ENCODE measurements at regions not wholly inside any gene's neighbourhood (a gene's known extent, or its start where the extent isn't known, plus 50 kb on each side); places are given as distances from the start of the nearest gene placed in this dataset.

- intact Hi-C loops (cut with DNase I) = loop anchor here in 1 of 2 donors (5.0 kb wide), 1 partner anchor 55 kb away; no protein-coding TSS in a partner anchor
- no peaks in the 10 kb centered on the region for H3K4me1 ChIP-seq (ENCODE audit: control insufficient read depth in 1 of 2, insufficient read depth in 2 of 2, low read length in 2 of 2)
- H3K27me3 ChIP-seq (ENCODE audit: control insufficient read depth in 1 of 2, insufficient read depth in 2 of 2, low read length in 1 of 2) = no peaks in the 10 kb centered on the region
- DNase-seq = no peak
- ATAC-seq (ENCODE audit: low FRiP score) = no peak
- WGBS, 2 donors = 92 to 98% methylated on average over 5 of the region's 5 CpGs
- H3K9me3 ChIP-seq (ENCODE audit: control insufficient read depth, low read length) = no peaks in the 10 kb centered on the region
- no peak overlapping the region for H3K27ac ChIP-seq (ENCODE audit: low read depth in 1 of 2, low read length in 2 of 2)
- no peaks in the 10 kb centered on the region for H3K36me3 ChIP-seq (ENCODE audit: control insufficient read depth in 1 of 2, insufficient read depth in 2 of 2, low read length in 1 of 2)
- no peak overlapping the region for H3K4me3 ChIP-seq (ENCODE audit: low read length in 2 of 2)
These were observed 57.8 kb upstream of the TAGAP start for GRCh38 chr6:159102373-159103160.

- no peak overlapping the region for H3K4me3 ChIP-seq (ENCODE audit: low read length in 2 of 2)
- H3K4me1 ChIP-seq (ENCODE audit: control insufficient read depth in 1 of 2, insufficient read depth in 2 of 2, low read length in 2 of 2) = no peaks in the 10 kb centered on the region
- H3K36me3 ChIP-seq (ENCODE audit: control insufficient read depth in 1 of 2, insufficient read depth in 2 of 2, low read length in 1 of 2) = no peaks in the 10 kb centered on the region
- DNase-seq (no peak), ATAC-seq (ENCODE audit: low FRiP score) (no peak)
- no peaks in the 10 kb centered on the region for H3K27me3 ChIP-seq (ENCODE audit: control insufficient read depth in 1 of 2, insufficient read depth in 2 of 2, low read length in 1 of 2)
- H3K27ac ChIP-seq (ENCODE audit: low read depth in 1 of 2, low read length in 2 of 2) = no peak overlapping the region
- 78 to 82% methylated on average over 11 of the region's 11 CpGs for WGBS, 2 donors
- H3K9me3 ChIP-seq (ENCODE audit: control insufficient read depth, low read length) = no peaks in the 10 kb centered on the region
- intact Hi-C loops (cut with DNase I) = loop anchor here in 1 of 2 donors (5.0 kb wide), 1 partner anchor 54 kb away; no protein-coding TSS in a partner anchor
These were observed 56.9 kb upstream of the TAGAP start for GRCh38 chr6:159101656-159102055.

GRCh38 chr6:159100395-159101182 lies 55.8 kb upstream of the TAGAP start:
- H3K4me3 ChIP-seq (ENCODE audit: low read length in 2 of 2) = no peak overlapping the region
- DNase-seq = no peak
- no peak for ATAC-seq (ENCODE audit: low FRiP score)
- H3K9me3 ChIP-seq (ENCODE audit: control insufficient read depth, low read length) = no peaks in the 10 kb centered on the region
- intact Hi-C loops (cut with DNase I) = loop anchor here in 1 of 2 donors (5.0 kb wide), 1 partner anchor 53 kb away; no protein-coding TSS in a partner anchor
- H3K36me3 ChIP-seq (ENCODE audit: control insufficient read depth in 1 of 2, insufficient read depth in 2 of 2, low read length in 1 of 2) = no peaks in the 10 kb centered on the region
- H3K27ac ChIP-seq (ENCODE audit: low read depth in 1 of 2, low read length in 2 of 2) = no peak overlapping the region
- 86 to 89% methylated on average over 15 of the region's 15 CpGs for WGBS, 2 donors
- H3K27me3 ChIP-seq (ENCODE audit: control insufficient read depth in 1 of 2, insufficient read depth in 2 of 2, low read length in 1 of 2) = no peaks in the 10 kb centered on the region
- no peaks in the 10 kb centered on the region for H3K4me1 ChIP-seq (ENCODE audit: control insufficient read depth in 1 of 2, insufficient read depth in 2 of 2, low read length in 2 of 2)

- H3K27ac ChIP-seq (ENCODE audit: low read depth in 1 of 2, low read length in 2 of 2) = no peak overlapping the region
- 40 to 69% methylated on average over 3 of the region's 3 CpGs for WGBS, 2 donors
- no peaks in the 10 kb centered on the region for H3K4me1 ChIP-seq (ENCODE audit: control insufficient read depth in 1 of 2, insufficient read depth in 2 of 2, low read length in 2 of 2)
- intact Hi-C loops (cut with DNase I) = loop anchor here in 1 of 2 donors (5.0 kb wide), 1 partner anchor 53 kb away; no protein-coding TSS in a partner anchor
- H3K36me3 ChIP-seq (ENCODE audit: control insufficient read depth in 1 of 2, insufficient read depth in 2 of 2, low read length in 1 of 2) = no peaks in the 10 kb centered on the region
- ATAC-seq (ENCODE audit: low FRiP score) (no peak), DNase-seq (no peak)
- no peaks in the 10 kb centered on the region for H3K27me3 ChIP-seq (ENCODE audit: control insufficient read depth in 1 of 2, insufficient read depth in 2 of 2, low read length in 1 of 2)
- H3K9me3 ChIP-seq (ENCODE audit: control insufficient read depth, low read length) = no peaks in the 10 kb centered on the region
- H3K4me3 ChIP-seq (ENCODE audit: low read length in 2 of 2) = no peak overlapping the region
These were observed 55.2 kb upstream of the TAGAP start for GRCh38 chr6:159099961-159100360.

- intact Hi-C loops (cut with DNase I) = no loop called here
- Histone ChIP-seq H3K27ac (ENCODE audit: low read depth in 1 of 2, low read length in 2 of 2) (no peak overlapping the region), H3K4me1 (ENCODE audit: control insufficient read depth in 1 of 2, insufficient read depth in 2 of 2, low read length in 2 of 2) (no peaks in the 10 kb centered on the region), H3K27me3 (ENCODE audit: control insufficient read depth in 1 of 2, insufficient read depth in 2 of 2, low read length in 1 of 2) (no peaks in the 10 kb centered on the region), H3K4me3 (ENCODE audit: low read length in 2 of 2) (no peak overlapping the region), H3K9me3 (ENCODE audit: control insufficient read depth, low read length) (no peaks in the 10 kb centered on the region), H3K36me3 (ENCODE audit: control insufficient read depth in 1 of 2, insufficient read depth in 2 of 2, low read length in 1 of 2) (no peaks in the 10 kb centered on the region)
- ATAC-seq (ENCODE audit: low FRiP score) = no peak
- WGBS, 2 donors = 94 to 95% methylated on average over 3 of the region's 3 CpGs
- DNase-seq = no peak
These were observed 54.5 kb upstream of the TAGAP start for GRCh38 chr6:159099276-159099675.

- Histone ChIP-seq H3K36me3 (ENCODE audit: control insufficient read depth in 1 of 2, insufficient read depth in 2 of 2, low read length in 1 of 2) (no peaks in the 10 kb centered on the region), H3K4me3 (ENCODE audit: low read length in 2 of 2) (no peak overlapping the region), H3K4me1 (ENCODE audit: control insufficient read depth in 1 of 2, insufficient read depth in 2 of 2, low read length in 2 of 2) (no peaks in the 10 kb centered on the region), H3K9me3 (ENCODE audit: control insufficient read depth, low read length) (no peaks in the 10 kb centered on the region), H3K27ac (ENCODE audit: low read depth in 1 of 2, low read length in 2 of 2) (no peak overlapping the region), H3K27me3 (ENCODE audit: control insufficient read depth in 1 of 2, insufficient read depth in 2 of 2, low read length in 1 of 2) (no peaks in the 10 kb centered on the region)
- WGBS, 2 donors = 85 to 89% methylated on average over 14 of the region's 14 CpGs
- intact Hi-C loops (cut with DNase I) = no loop called here
- DNase-seq (no peak), ATAC-seq (ENCODE audit: low FRiP score) (no peak)
These were observed 53.9 kb upstream of the TAGAP start for GRCh38 chr6:159098636-159099106.

- Histone ChIP-seq H3K9me3 (ENCODE audit: control insufficient read depth, low read length) (no peaks in the 10 kb centered on the region), H3K4me1 (ENCODE audit: control insufficient read depth in 1 of 2, insufficient read depth in 2 of 2, low read length in 2 of 2) (no peaks in the 10 kb centered on the region), H3K36me3 (ENCODE audit: control insufficient read depth in 1 of 2, insufficient read depth in 2 of 2, low read length in 1 of 2) (no peaks in the 10 kb centered on the region), H3K27ac (ENCODE audit: low read depth in 1 of 2, low read length in 2 of 2) (no peak overlapping the region), H3K4me3 (ENCODE audit: low read length in 2 of 2) (no peak overlapping the region), H3K27me3 (ENCODE audit: control insufficient read depth in 1 of 2, insufficient read depth in 2 of 2, low read length in 1 of 2) (no peaks in the 10 kb centered on the region)
- no peak for DNase-seq
- WGBS, 2 donors = 94 to 97% methylated on average over 8 of the region's 8 CpGs
- no peak for ATAC-seq (ENCODE audit: low FRiP score)
- intact Hi-C loops (cut with DNase I) = no loop called here
These were observed 52.5 kb upstream of the TAGAP start for GRCh38 chr6:159097256-159097655.

- WGBS, 2 donors = 71 to 72% methylated on average over 6 of the region's 6 CpGs
- intact Hi-C loops (cut with DNase I) = no loop called here
These were observed 50.8 kb upstream of the TAGAP start for GRCh38 chr6:159095616-159096015.

More at GRCh38 chr6:159095616-159096015, 50.8 kb upstream of the TAGAP start:
- Histone ChIP-seq H3K36me3 (ENCODE audit: control insufficient read depth in 1 of 2, insufficient read depth in 2 of 2, low read length in 1 of 2) (no peaks in the 10 kb centered on the region), H3K27me3 (ENCODE audit: control insufficient read depth in 1 of 2, insufficient read depth in 2 of 2, low read length in 1 of 2) (no peaks in the 10 kb centered on the region), H3K4me1 (ENCODE audit: control insufficient read depth in 1 of 2, insufficient read depth in 2 of 2, low read length in 2 of 2) (no peaks in the 10 kb centered on the region), H3K9me3 (ENCODE audit: control insufficient read depth, low read length) (no peaks in the 10 kb centered on the region), H3K4me3 (ENCODE audit: low read length in 2 of 2) (no peak overlapping the region), H3K27ac (ENCODE audit: low read depth in 1 of 2, low read length in 2 of 2) (no peak overlapping the region)
- DNase-seq (no peak), ATAC-seq (ENCODE audit: low FRiP score) (no peak)
